ENCODE measurements at regions not wholly inside any gene's neighbourhood (a gene's known extent, or its start where the extent isn't known, plus 50 kb on each side); places are given as distances from the start of the nearest gene placed in this dataset.

GRCh38 chr2:196329959-196330358 lies 158.6 kb upstream of the STK17B start:
- TF ChIP-seq CTCF (IDR thresholded peaks at IDR 0.05): no peak
- Histone ChIP-seq H3K4me3 (no peak overlapping the region), H3K27me3 (ENCODE audit: low read depth) (no peaks in the 10 kb centered on the region), H3K36me3 (no peaks in the 10 kb centered on the region), H3K27ac (no peak overlapping the region), H3K4me1 (peaks cover 4% of the 10 kb centered on the region), H3K9me3 (no peaks in the 10 kb centered on the region)
- intact Hi-C loops (cut with DNase I): no loop called here
- ATAC-seq: no peak
- no peak for DNase-seq

- no peak for TF ChIP-seq CTCF (IDR thresholded peaks at IDR 0.05)
- intact Hi-C loops (cut with DNase I): no loop called here
- no peak for DNase-seq
Measured at GRCh38 chr2:196330645-196331044, 159.3 kb upstream of the STK17B start.

GRCh38 chr2:196331143-196331542 lies 159.8 kb upstream of the STK17B start:
- no peak for TF ChIP-seq CTCF (IDR thresholded peaks at IDR 0.05)
- intact Hi-C loops (cut with DNase I): no loop called here
- peak overlapping the region; percentile 15 for H3K27ac ChIP-seq
- no peaks in the 10 kb centered on the region for H3K36me3 ChIP-seq
- no peaks in the 10 kb centered on the region for H3K27me3 ChIP-seq (ENCODE audit: low read depth)
- no peak overlapping the region for H3K4me3 ChIP-seq
- peaks cover 4% of the 10 kb centered on the region for H3K4me1 ChIP-seq
- no peaks in the 10 kb centered on the region for H3K9me3 ChIP-seq
- ATAC-seq: peak; percentile 39 to 67
- DNase-seq: no peak

More at GRCh38 chr2:196330645-196331044, 159.3 kb upstream of the STK17B start:
- Histone ChIP-seq H3K27me3 (ENCODE audit: low read depth) (no peaks in the 10 kb centered on the region), H3K4me1 (peaks cover 4% of the 10 kb centered on the region), H3K27ac (no peak overlapping the region), H3K9me3 (no peaks in the 10 kb centered on the region), H3K36me3 (no peaks in the 10 kb centered on the region), H3K4me3 (no peak overlapping the region)
- ATAC-seq: no peak

- no peak for TF ChIP-seq CTCF (IDR thresholded peaks at IDR 0.05)
- peaks cover 4% of the 10 kb centered on the region for H3K4me1 ChIP-seq
- intact Hi-C loops (cut with DNase I): no loop called here
- no peaks in the 10 kb centered on the region for H3K9me3 ChIP-seq
- no peak overlapping the region for H3K27ac ChIP-seq
- no peaks in the 10 kb centered on the region for H3K36me3 ChIP-seq
- H3K27me3 ChIP-seq (ENCODE audit: low read depth): no peaks in the 10 kb centered on the region
- H3K4me3 ChIP-seq: no peak overlapping the region
- DNase-seq (no peak), ATAC-seq (peak in 1 of 2 donors; percentile 32)
Measured at GRCh38 chr2:196331851-196332250, 160.5 kb upstream of the STK17B start.

- intact Hi-C loops (cut with DNase I): no loop called here
- H3K27me3 ChIP-seq (ENCODE audit: low read depth): no peaks in the 10 kb centered on the region
- H3K4me3 ChIP-seq: no peak overlapping the region
- peaks cover 4% of the 10 kb centered on the region for H3K4me1 ChIP-seq
- no peak for TF ChIP-seq CTCF (IDR thresholded peaks at IDR 0.05)
- H3K36me3 ChIP-seq: no peaks in the 10 kb centered on the region
- no peak overlapping the region for H3K27ac ChIP-seq
- H3K9me3 ChIP-seq: no peaks in the 10 kb centered on the region
- no peak for DNase-seq
- no peak for ATAC-seq
Measured at GRCh38 chr2:196333397-196333796, 162.0 kb upstream of the STK17B start.

- H3K9me3 ChIP-seq: no peaks in the 10 kb centered on the region
- no peaks in the 10 kb centered on the region for H3K36me3 ChIP-seq
- intact Hi-C loops (cut with DNase I): no loop called here
- H3K4me3 ChIP-seq: no peak overlapping the region
- no peak overlapping the region for H3K27ac ChIP-seq
- TF ChIP-seq CTCF (IDR thresholded peaks at IDR 0.05): no peak
- H3K4me1 ChIP-seq: peaks cover 4% of the 10 kb centered on the region
- ATAC-seq (no peak), DNase-seq (no peak)
- H3K27me3 ChIP-seq (ENCODE audit: low read depth): no peaks in the 10 kb centered on the region
Measured at GRCh38 chr2:196334710-196335109, 163.3 kb upstream of the STK17B start.

Data from lower lobe of right lung (tissue), 2 donors.